OCI-LY7 (cell line): ENCODE measurements at regions not wholly inside any gene's neighbourhood (a gene's known extent, or its start where the extent isn't known, plus 50 kb on each side); places are given as distances from the start of the nearest gene placed in this dataset.

Experiments used
- BruUV-seq: library from RNA; stranded (reverse); fragments of 400-500 nt; replicated peaks from 2 replicates; lab custom pipeline; 2021; lab: Mats Ljungman, UMichigan
- CTCF ChIA-PET: fragments of 300-600 bp; sonication (Branson Sonifier 250); formaldehyde crosslinking; loops from one replicate; lab custom pipeline; 2022; ENCODE audit warnings: antibody characterized with exemption; ENCODE audit not compliant: unreplicated experiment; lab: Charles Lee
- POLR2A ChIA-PET: fragments of 300-600 bp; sonication (Branson Sonifier 250); formaldehyde crosslinking; loops from one replicate; lab custom pipeline; 2022; ENCODE audit warnings: antibody characterized with exemption; lab: Charles Lee
- DNase-seq: peaks from one replicate; pipeline ENCODE4 v3.0.0-alpha.2; 2015; ENCODE audit warnings: low spot score
- H2AFZ ChIP-seq: fragments of 200-600 bp; sonication (generic), shearing (Covaris generic); 2 replicates; pipeline ENCODE4 v1.6.1; 2014; ENCODE audit warnings: mild to moderate bottlenecking, antibody characterized with exemption, low read length, moderate library complexity
- H3K27ac ChIP-seq: fragments of 200-600 bp; sonication (generic); 2 replicates; pipeline ENCODE4 v1.5.1; 2014; ENCODE audit warnings: mixed run types, low read depth, mild to moderate bottlenecking, moderate library complexity, low read length, inconsistent platforms; ENCODE audit not compliant: poor library complexity, severe bottlenecking
- H3K36me3 ChIP-seq: fragments of 200-600 bp; sonication (generic); 2 replicates; pipeline ENCODE4 v1.6.1; 2014; ENCODE audit warnings: mild to moderate bottlenecking, antibody characterized with exemption, low read length, moderate library complexity, mixed read lengths; ENCODE audit not compliant: insufficient read depth
- H3K4me1 ChIP-seq: fragments of 200-600 bp; sonication (generic); 2 replicates; pipeline ENCODE4 v1.5.1; 2014; ENCODE audit warnings: mild to moderate bottlenecking, low read length; ENCODE audit not compliant: insufficient read depth, poor library complexity, severe bottlenecking
- H3K4me2 ChIP-seq: fragments of 200-600 bp; sonication (generic); 2 replicates; pipeline ENCODE4 v1.6.1; 2014; ENCODE audit warnings: mild to moderate bottlenecking, low read length
- H3K4me3 ChIP-seq: fragments of 200-600 bp; sonication (generic); 2 replicates; pipeline ENCODE4 v1.5.1; 2014; ENCODE audit warnings: mild to moderate bottlenecking, low read depth, low read length; ENCODE audit not compliant: poor library complexity, severe bottlenecking
- H3K79me2 ChIP-seq: fragments of 200-600 bp; sonication (generic); 2 replicates; pipeline ENCODE4 v1.6.1; 2016; ENCODE audit warnings: low read depth, mild to moderate bottlenecking, low read length, moderate library complexity, mixed read lengths; ENCODE audit not compliant: insufficient read depth
- H3K9me2 ChIP-seq: fragments of 200-600 bp; sonication (generic); 2 replicates; pipeline ENCODE4 v1.6.1; 2016; ENCODE audit warnings: mild to moderate bottlenecking, low read length, mixed read lengths; ENCODE audit not compliant: insufficient read depth
- H3K9me3 ChIP-seq: fragments of 200-600 bp; sonication (generic); 2 replicates; pipeline ENCODE4 v1.6.1; 2014; ENCODE audit warnings: mild to moderate bottlenecking, mixed run types, low read length, mixed read lengths
- H4K20me1 ChIP-seq: fragments of 200-600 bp; sonication (generic); 2 replicates; pipeline ENCODE4 v1.6.1; 2014; ENCODE audit warnings: mild to moderate bottlenecking, antibody characterized with exemption, low read length, moderate library complexity, mixed read lengths; ENCODE audit not compliant: insufficient read depth
- CTCF ChIP-seq: fragments of 200-600 bp; sonication (generic); conservative IDR thresholded peaks from 2 replicates; pipeline ENCODE4 v1.5.1; 2014; ENCODE audit warnings: mild to moderate bottlenecking, antibody characterized with exemption, low read length, moderate library complexity, mixed read lengths
- EZH2phosphoT487 ChIP-seq: fragments of 200-600 bp; sonication (generic); IDR thresholded peaks from 2 replicates; pipeline ENCODE4 v1.6.1; 2018; ENCODE audit warnings: low read depth, borderline replicate concordance, mild to moderate bottlenecking, mixed run types, antibody characterized with exemption, low read length, moderate library complexity, mixed read lengths
- intact Hi-C: fragments of 100-400 bp; cut with micrococcal nuclease; formaldehyde crosslinking; loops from one replicate; pipeline ENCODE4 v1.10.0; 2022; ENCODE audit not compliant: unreplicated experiment

DNA sequence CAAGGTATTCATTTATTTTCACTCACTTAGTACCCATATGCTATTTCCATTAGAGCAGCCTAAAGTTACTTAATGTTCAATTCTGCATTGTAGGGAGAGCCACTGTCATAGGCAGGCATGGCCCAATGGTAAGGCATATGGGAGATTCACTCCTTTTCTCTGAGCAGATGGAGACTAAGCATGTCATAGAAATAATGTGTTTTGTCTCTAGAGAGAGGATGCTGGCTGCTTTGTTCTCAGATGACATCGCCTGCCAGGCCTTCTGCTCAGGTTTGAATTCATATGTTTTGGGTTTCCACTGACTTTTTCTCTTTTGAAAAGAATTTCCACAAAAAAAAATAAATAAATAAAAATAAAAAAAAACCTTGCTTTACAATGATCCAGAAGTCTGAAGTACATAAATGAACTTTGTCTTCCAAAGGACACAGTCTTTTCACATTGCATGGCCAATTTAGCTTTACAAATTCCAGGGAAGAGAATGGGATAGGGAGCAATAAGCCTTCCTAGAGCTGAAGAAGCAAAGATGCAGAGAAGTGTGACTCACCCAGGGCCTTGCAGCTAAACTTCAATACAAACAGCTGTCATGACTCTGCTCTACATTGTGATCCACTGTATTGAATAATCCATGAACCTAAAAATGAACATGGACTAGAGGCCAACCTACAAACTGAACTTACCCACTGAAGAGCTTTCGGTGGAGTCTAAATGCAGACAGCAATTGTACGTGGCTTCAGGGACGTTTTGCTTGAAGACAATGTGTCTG lies 422.5 kb downstream of the CMPK2 start:
- TF ChIP-seq EZH2phosphoT487 (no peak), CTCF (no peak)
- H3K4me1 ChIP-seq: no peaks in the 10 kb centered on the region
- H4K20me1 ChIP-seq: no peaks in the 10 kb centered on the region
- no peak overlapping the region for H3K27ac ChIP-seq
- no peak overlapping the region for H3K4me3 ChIP-seq
- H3K79me2 ChIP-seq: no peaks in the 10 kb centered on the region
- ChIA-PET CTCF (interaction anchor here (0.5 kb wide), 1 partner anchor 9 kb away, joined by 5 read pairs; no protein-coding TSS in a partner anchor), POLR2A (interaction anchor here (0.6 to 1.0 kb wide), 2 partner anchors 13 to 766 kb away, joined by 3 to 4 read pairs; no protein-coding TSS in a partner anchor)
- H2AFZ ChIP-seq: no peak overlapping the region
- no TSS peak for BruUV-seq
- no peak overlapping the region for H3K4me2 ChIP-seq
- intact Hi-C loops: no loop called here
- DNase-seq: no peak
- no peaks in the 10 kb centered on the region for H3K9me2 ChIP-seq
- no peaks in the 10 kb centered on the region for H3K9me3 ChIP-seq
- H3K36me3 ChIP-seq: no peaks in the 10 kb centered on the region

- TF ChIP-seq CTCF (no peak), EZH2phosphoT487 (no peak)
These were observed 421.2 kb downstream of the CMPK2 start for GRCh38 chr2:6444514-6444913.

GRCh38 chr2:6445156-6445555 lies 420.6 kb downstream of the CMPK2 start:
- Histone ChIP-seq H3K27ac (no peak overlapping the region), H3K9me2 (no peaks in the 10 kb centered on the region), H3K4me3 (no peak overlapping the region), H3K9me3 (no peaks in the 10 kb centered on the region), H3K79me2 (no peaks in the 10 kb centered on the region), H3K36me3 (no peaks in the 10 kb centered on the region), H4K20me1 (no peaks in the 10 kb centered on the region), H2AFZ (no peak overlapping the region), H3K4me1 (no peaks in the 10 kb centered on the region), H3K4me2 (no peak overlapping the region)
- no peak for DNase-seq
- POLR2A ChIA-PET: interaction anchor here (0.6 to 1.2 kb wide), 3 partner anchors 10 to 312 kb away, joined by 3 to 6 read pairs (median 4); no protein-coding TSS in a partner anchor
- intact Hi-C loops: no loop called here
- BruUV-seq: no TSS peak
- CTCF ChIA-PET: no interaction called here
- TF ChIP-seq EZH2phosphoT487 (no peak), CTCF (no peak)

More at GRCh38 chr2:6444514-6444913, 421.2 kb downstream of the CMPK2 start:
- Histone ChIP-seq H3K9me3 (no peaks in the 10 kb centered on the region), H3K4me1 (no peaks in the 10 kb centered on the region), H3K79me2 (no peaks in the 10 kb centered on the region), H2AFZ (no peak overlapping the region), H4K20me1 (no peaks in the 10 kb centered on the region), H3K9me2 (no peaks in the 10 kb centered on the region), H3K4me3 (no peak overlapping the region), H3K27ac (no peak overlapping the region), H3K4me2 (no peak overlapping the region), H3K36me3 (no peaks in the 10 kb centered on the region)
- DNase-seq: no peak
- ChIA-PET CTCF (no interaction called here), POLR2A (interaction anchor here (0.6 to 1.2 kb wide), 2 partner anchors 15 to 248 kb away, joined by 3 to 6 read pairs; no protein-coding TSS in a partner anchor)
- no TSS peak for BruUV-seq
- intact Hi-C loops: no loop called here
